ENCODE measurements at regions not wholly inside any gene's neighbourhood (a gene's known extent, or its start where the extent isn't known, plus 50 kb on each side); places are given as distances from the start of the nearest gene placed in this dataset.

- no peak for TF ChIP-seq CTCF (IDR thresholded peaks at IDR 0.05; ENCODE audit: low read depth, low read length, missing control alignments)
- DNase-seq (ENCODE audit: extremely low read depth, low read depth) = no peak
- no peak overlapping the region for H3K4me3 ChIP-seq (replicated peaks; ENCODE audit: low read depth, low read length)
These were observed 354.3 kb downstream of the TGFB2 start for GRCh38 chr1:218699421-218699820.

GRCh38 chr1:218699865-218700264 is 354.7 kb downstream of the TGFB2 start:
- no peak for DNase-seq (ENCODE audit: extremely low read depth, low read depth)
- TF ChIP-seq CTCF (IDR thresholded peaks at IDR 0.05; ENCODE audit: low read depth, low read length, missing control alignments) = no peak
- H3K4me3 ChIP-seq (replicated peaks; ENCODE audit: low read depth, low read length) = no peak overlapping the region

DNA sequence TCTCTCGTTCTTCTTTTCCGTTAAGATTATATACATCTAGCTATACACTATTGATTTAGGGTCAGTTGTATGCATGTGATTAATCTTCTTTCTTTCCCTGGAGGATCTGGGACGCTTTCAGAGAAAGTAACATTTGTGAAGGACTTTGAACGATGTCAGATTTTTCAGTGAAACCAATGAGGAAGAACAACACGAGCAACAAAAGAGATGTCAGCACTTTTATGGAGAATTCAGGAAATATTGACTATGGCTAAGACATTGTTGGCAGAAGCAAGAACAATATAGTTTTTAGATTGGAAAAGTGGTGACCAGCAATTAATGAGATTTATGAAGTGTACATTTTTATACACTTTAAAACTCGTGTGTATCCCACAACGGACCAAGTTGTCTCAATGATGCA is 355.5 kb downstream of the TGFB2 start:
- no peak for DNase-seq (ENCODE audit: extremely low read depth, low read depth)
- no peak for TF ChIP-seq CTCF (IDR thresholded peaks at IDR 0.05; ENCODE audit: low read depth, low read length, missing control alignments)
- no peak overlapping the region for H3K4me3 ChIP-seq (replicated peaks; ENCODE audit: low read depth, low read length)

GRCh38 chr1:218701131-218701530 is 356.0 kb downstream of the TGFB2 start:
- H3K4me3 ChIP-seq (replicated peaks; ENCODE audit: low read depth, low read length) = no peak overlapping the region
- TF ChIP-seq CTCF (IDR thresholded peaks at IDR 0.05; ENCODE audit: low read depth, low read length, missing control alignments) = no peak
- no peak for DNase-seq (ENCODE audit: extremely low read depth, low read depth)

GRCh38 chr1:218702775-218703174 is 357.6 kb downstream of the TGFB2 start:
- H3K4me3 ChIP-seq (replicated peaks; ENCODE audit: low read depth, low read length) = no peak overlapping the region
- no peak for DNase-seq (ENCODE audit: extremely low read depth, low read depth)
- no peak for TF ChIP-seq CTCF (IDR thresholded peaks at IDR 0.05; ENCODE audit: low read depth, low read length, missing control alignments)

DNA sequence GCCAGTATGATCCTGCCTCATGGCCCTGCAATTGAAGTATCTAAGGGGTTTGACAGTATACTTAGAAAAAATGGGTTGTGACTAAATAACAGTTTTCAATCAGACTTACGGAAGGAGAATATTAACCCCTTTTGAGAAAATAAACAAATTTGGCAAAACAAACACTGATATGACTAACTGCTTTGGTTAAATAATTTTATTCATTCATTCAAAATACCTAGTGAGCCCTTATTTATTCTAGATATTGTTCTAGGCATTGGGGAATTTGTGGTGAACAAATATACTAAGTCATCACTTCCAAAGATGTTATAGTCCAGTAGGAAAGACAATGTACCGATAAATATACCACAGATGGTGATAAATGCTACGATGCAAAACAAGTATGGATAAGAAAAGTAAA is 358.7 kb downstream of the TGFB2 start:
- H3K4me3 ChIP-seq (replicated peaks; ENCODE audit: low read depth, low read length) = no peak overlapping the region
- no peak for TF ChIP-seq CTCF (IDR thresholded peaks at IDR 0.05; ENCODE audit: low read depth, low read length, missing control alignments)
- DNase-seq (ENCODE audit: extremely low read depth, low read depth) = no peak

DNA sequence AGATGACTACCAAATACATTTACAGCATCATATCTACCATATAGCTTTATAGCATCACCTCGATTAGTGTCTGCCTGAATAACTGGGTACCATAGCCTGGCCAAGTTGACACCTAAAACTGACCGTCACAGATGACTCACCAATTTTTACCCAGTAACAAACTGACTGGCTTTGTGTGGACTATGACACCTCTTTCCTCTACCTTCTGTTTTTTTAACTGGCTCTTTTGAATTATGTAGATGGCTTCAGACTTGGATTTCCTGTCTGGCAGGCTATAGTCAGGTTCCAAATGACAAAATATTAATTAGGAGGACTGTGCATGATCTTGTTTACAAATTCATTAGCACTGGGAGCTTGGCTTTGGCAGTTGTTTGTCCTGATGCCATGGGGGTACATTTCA is 360.3 kb downstream of the TGFB2 start:
- DNase-seq (ENCODE audit: extremely low read depth, low read depth) = no peak
- no peak overlapping the region for H3K4me3 ChIP-seq (replicated peaks; ENCODE audit: low read depth, low read length)
- no peak for TF ChIP-seq CTCF (IDR thresholded peaks at IDR 0.05; ENCODE audit: low read depth, low read length, missing control alignments)
